Left ventricle myocardium inferior (tissue), 1 donor: ENCODE measurements at regions not wholly inside any gene's neighbourhood (a gene's known extent, or its start where the extent isn't known, plus 50 kb on each side); places are given as distances from the start of the nearest gene placed in this dataset.

Source experiments
- DNase-seq: peaks from one replicate; pipeline ENCODE4 v3.0.0-alpha.2; 2020
- H3K27ac ChIP-seq: fragments of 200-600 bp; replicated peaks from 2 replicates; pipeline ENCODE4 v1.8.0; 2021
- H3K27me3 ChIP-seq: fragments of 200-600 bp; 2 replicates; pipeline ENCODE4 v1.8.0; 2021; ENCODE audit warnings: low read depth
- H3K36me3 ChIP-seq: fragments of 200-600 bp; 2 replicates; pipeline ENCODE4 v1.8.0; 2021
- H3K4me1 ChIP-seq: fragments of 200-600 bp; 2 replicates; pipeline ENCODE4 v1.8.0; 2021
- H3K4me3 ChIP-seq: fragments of 200-600 bp; 2 replicates; pipeline ENCODE4 v1.8.0; 2021; ENCODE audit warnings: mild to moderate bottlenecking, moderate library complexity
- H3K9me3 ChIP-seq: fragments of 200-600 bp; replicated peaks from 2 replicates; pipeline ENCODE4 v1.8.0; 2021
- CTCF ChIP-seq: fragments of 200-600 bp; IDR thresholded peaks from 2 replicates; pipeline ENCODE4 v1.8.0; 2021; ENCODE audit warnings: antibody characterized with exemption, mild to moderate bottlenecking, borderline replicate concordance
- intact Hi-C: fragments of 100-400 bp; cut with micrococcal nuclease; formaldehyde crosslinking; loops from one replicate; pipeline ENCODE4 v1.11.0; 2022
- donor health status: DM: no; HTN: yes; CAD: no; lungs with severe emphysema.

- no peak overlapping the region for H3K4me3 ChIP-seq
- no peak for TF ChIP-seq CTCF
- peaks cover 30% of the 10 kb centered on the region for H3K9me3 ChIP-seq
- H3K36me3 ChIP-seq: no peaks in the 10 kb centered on the region
- intact Hi-C loops: no loop called here
- H3K27ac ChIP-seq: no peak overlapping the region
- no peaks in the 10 kb centered on the region for H3K4me1 ChIP-seq
- no peak for DNase-seq
- no peaks in the 10 kb centered on the region for H3K27me3 ChIP-seq
Observed at GRCh38 chr2:194610297-194610696, 1046.7 kb upstream of the SLC39A10 start.

GRCh38 chr2:194603429-194603828 lies 1053.6 kb upstream of the SLC39A10 start:
- no peak for DNase-seq
- intact Hi-C loops: no loop called here

GRCh38 chr2:194602750-194603149 lies 1054.3 kb upstream of the SLC39A10 start:
- intact Hi-C loops: no loop called here
- Histone ChIP-seq H3K4me3 (no peak overlapping the region), H3K27ac (no peak overlapping the region), H3K9me3 (peaks cover 19% of the 10 kb centered on the region), H3K4me1 (no peaks in the 10 kb centered on the region), H3K27me3 (no peaks in the 10 kb centered on the region), H3K36me3 (no peaks in the 10 kb centered on the region)
- TF ChIP-seq CTCF: no peak
- DNase-seq: no peak

More at GRCh38 chr2:194603429-194603828, 1053.6 kb upstream of the SLC39A10 start:
- Histone ChIP-seq H3K4me3 (no peak overlapping the region), H3K27me3 (no peaks in the 10 kb centered on the region), H3K27ac (no peak overlapping the region), H3K36me3 (no peaks in the 10 kb centered on the region), H3K4me1 (no peaks in the 10 kb centered on the region), H3K9me3 (peaks cover 19% of the 10 kb centered on the region)
- no peak for TF ChIP-seq CTCF

GRCh38 chr2:194591192-194591591 lies 1065.8 kb upstream of the SLC39A10 start:
- no peak for TF ChIP-seq CTCF
- Histone ChIP-seq H3K4me1 (no peaks in the 10 kb centered on the region), H3K27me3 (no peaks in the 10 kb centered on the region), H3K36me3 (no peaks in the 10 kb centered on the region), H3K9me3 (no peaks in the 10 kb centered on the region), H3K27ac (no peak overlapping the region), H3K4me3 (no peak overlapping the region)
- intact Hi-C loops: no loop called here
- no peak for DNase-seq

- DNase-seq: no peak
- H3K4me3 ChIP-seq: no peak overlapping the region
- TF ChIP-seq CTCF: no peak
- H3K9me3 ChIP-seq: peaks cover 5% of the 10 kb centered on the region
- H3K4me1 ChIP-seq: no peaks in the 10 kb centered on the region
- H3K27me3 ChIP-seq: no peaks in the 10 kb centered on the region
- no peaks in the 10 kb centered on the region for H3K36me3 ChIP-seq
- H3K27ac ChIP-seq: no peak overlapping the region
- intact Hi-C loops: no loop called here
Observed at GRCh38 chr2:194587739-194588270, 1069.2 kb upstream of the SLC39A10 start.

- H3K27ac ChIP-seq: no peak overlapping the region
- H3K27me3 ChIP-seq: no peaks in the 10 kb centered on the region
- intact Hi-C loops: no loop called here
- H3K4me3 ChIP-seq: no peak overlapping the region
- H3K4me1 ChIP-seq: no peaks in the 10 kb centered on the region
- no peaks in the 10 kb centered on the region for H3K9me3 ChIP-seq
- TF ChIP-seq CTCF: no peak
- H3K36me3 ChIP-seq: no peaks in the 10 kb centered on the region
- DNase-seq: no peak
Observed at GRCh38 chr2:194567661-194568017, 1089.4 kb upstream of the SLC39A10 start.
